Limb (tissue), 2 donors: ENCODE measurements at regions not wholly inside any gene's neighbourhood (a gene's known extent, or its start where the extent isn't known, plus 50 kb on each side); places are given as distances from the start of the nearest gene placed in this dataset.

Source experiments
- DNase-seq, 2 donors: peaks; one replicate each; pipeline ENCODE4 v3.0.0-alpha.2; 2016; ENCODE audit errors: extremely low spot score in 2 of 2

- DNase-seq = no peak
Measured at GRCh38 chr3:17990390-17990789, 248.0 kb upstream of the TBC1D5 start.

DNA sequence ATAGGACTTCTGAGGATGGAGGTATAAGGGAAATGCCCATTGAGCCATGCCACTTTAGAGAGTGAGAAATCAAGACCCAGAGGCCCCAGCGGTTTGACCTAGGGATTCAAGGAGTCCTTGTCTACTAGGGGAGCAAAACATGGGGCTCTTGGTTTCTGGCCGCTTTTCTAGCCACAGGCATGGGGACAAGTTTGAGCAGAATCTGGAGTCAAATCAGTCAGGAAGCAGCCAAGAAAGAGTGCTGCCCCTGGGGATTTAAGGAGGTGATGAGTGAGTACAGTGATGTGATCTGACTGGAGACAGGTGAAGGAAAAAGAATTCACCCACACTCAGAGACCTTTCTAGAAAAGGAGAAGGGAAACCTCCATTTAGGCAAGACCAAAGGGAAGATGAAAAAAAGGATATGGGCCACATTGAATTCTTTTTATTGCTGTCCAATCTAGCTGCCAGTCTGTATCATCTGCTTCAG lies 244.0 kb upstream of the TBC1D5 start:
- no peak for DNase-seq

- DNase-seq = no peak
Measured at GRCh38 chr3:17985658-17986347, 243.4 kb upstream of the TBC1D5 start.

- DNase-seq = no peak
Measured at GRCh38 chr3:17983106-17983505, 240.7 kb upstream of the TBC1D5 start.

DNA sequence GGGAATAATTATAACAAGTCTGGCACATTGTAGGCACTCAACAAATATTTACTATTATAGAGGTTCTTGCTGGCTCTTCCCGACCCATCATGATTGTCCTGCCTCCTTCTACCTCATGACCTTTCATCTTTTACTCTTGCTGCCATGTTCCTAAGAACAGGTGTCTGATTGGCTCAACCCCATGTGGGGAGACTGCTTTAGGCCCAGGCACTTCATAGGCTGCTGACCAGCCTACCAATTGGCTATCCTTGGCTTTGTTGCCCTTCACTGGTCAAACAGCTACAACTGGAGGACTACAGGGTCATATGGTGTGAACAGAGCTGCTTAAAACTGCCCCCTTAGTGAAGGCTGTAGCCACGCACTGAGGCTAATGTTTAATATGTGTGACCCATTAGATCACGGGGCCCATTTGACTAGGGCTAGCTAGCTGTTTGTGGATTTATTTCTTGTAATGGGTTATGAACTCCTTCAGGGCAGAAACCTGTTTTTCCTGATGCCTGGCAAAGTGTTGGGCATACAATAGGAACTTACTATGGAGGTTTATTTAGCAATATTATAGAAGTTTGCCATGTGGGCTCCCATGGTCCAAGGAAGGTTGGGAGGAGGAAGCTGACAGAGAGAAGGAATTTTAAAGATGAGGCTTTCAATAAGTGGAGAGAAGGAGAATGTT lies 239.9 kb upstream of the TBC1D5 start:
- DNase-seq = no peak

- DNase-seq = no peak
Measured at GRCh38 chr3:17980863-17981262, 238.4 kb upstream of the TBC1D5 start.

- no peak for DNase-seq
Measured at GRCh38 chr3:17979911-17980310, 237.5 kb upstream of the TBC1D5 start.

- no peak for DNase-seq
Measured at GRCh38 chr3:17979252-17979651, 236.8 kb upstream of the TBC1D5 start.

GRCh38 chr3:17974206-17974841 lies 231.9 kb upstream of the TBC1D5 start:
- no peak for DNase-seq

GRCh38 chr3:17972959-17973906 lies 230.8 kb upstream of the TBC1D5 start:
- DNase-seq = no peak

DNA sequence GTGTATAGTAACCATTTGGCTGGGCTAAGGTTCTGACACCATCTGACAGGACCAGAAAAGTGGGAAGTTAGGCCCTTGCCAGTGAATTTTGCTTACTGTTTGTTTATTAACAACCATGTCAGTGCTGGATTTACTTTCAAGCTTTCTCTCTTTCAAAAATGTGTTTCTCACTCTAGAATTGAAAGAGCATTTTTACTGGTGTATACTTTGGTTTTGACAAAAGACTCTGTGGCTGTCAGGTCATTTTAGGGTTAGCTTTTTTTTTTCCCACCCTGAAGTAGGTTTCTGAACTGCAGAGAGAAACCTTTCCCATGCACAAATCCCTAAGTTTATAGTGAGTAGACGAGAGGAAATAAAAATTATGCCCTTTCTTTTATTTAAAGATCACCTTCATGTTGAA lies 230.0 kb upstream of the TBC1D5 start:
- no peak for DNase-seq

DNA sequence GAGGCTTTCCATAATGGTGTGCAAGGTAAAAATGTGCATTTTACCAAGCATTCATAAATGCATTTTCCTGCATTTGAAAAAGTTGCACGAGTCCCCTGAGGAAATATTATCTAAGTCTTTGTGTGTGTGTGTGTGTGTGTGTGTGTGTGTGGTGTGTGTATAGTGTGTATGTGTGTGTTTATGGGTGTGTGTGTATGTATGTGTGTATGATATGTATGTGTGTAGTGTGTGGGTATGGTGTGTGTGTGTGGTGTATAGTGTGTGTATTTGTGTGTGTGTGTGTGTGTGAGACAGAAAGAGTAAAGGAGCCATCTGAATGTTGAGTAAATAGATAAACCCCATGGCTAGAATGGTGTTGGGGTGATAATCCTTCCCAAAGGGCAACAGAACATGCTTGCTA lies 229.6 kb upstream of the TBC1D5 start:
- DNase-seq = no peak

DNA sequence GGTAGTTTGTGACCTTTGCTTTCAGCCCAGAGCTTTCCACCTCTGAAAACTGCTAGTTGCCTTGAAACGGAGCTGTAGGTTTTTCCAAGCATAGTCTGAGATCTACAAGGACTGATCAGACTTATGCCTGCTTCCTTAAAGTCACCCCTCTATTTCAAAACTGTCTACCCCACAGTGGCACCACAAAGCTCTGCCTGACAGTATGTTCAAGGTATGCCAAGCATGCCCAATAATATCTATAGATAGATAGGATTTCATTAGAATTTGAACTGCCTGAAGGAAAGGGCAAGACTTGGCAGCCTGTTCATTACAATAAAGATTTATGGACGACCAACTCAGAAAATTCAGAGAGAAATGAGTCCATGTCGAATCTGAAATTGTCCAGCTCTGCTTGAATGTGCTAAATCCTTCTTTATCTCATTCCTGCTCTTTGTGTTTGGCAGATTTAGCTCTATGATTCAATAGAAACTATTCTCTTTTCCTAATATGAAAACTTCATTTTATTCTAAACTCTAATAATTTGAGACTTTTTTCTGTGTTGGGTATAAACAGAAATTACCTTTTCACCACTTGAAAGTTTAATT lies 227.6 kb upstream of the TBC1D5 start:
- DNase-seq = no peak

- DNase-seq = no peak
Measured at GRCh38 chr3:17969244-17969643, 226.8 kb upstream of the TBC1D5 start.

- no peak for DNase-seq
Measured at GRCh38 chr3:17967953-17968607, 225.6 kb upstream of the TBC1D5 start.

DNA sequence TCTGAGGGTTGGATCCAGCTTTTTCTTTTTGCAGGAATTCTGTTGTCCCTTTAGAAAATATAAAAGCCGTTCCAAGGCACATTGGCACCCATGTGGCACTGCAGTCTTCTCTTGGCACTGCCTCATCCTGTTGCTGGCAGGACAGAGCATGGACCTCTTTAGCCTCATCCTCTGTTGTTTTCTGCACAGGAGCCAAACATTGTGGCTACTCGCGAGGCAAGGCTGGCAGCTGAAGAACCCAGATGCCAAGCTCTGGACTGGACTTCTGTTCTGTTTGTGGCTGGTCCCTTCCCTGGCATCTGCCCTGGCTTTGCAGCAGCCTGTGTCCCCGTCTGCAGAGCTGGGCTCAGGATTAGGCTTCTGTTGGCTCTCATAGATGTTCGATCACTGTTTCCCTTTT lies 224.7 kb upstream of the TBC1D5 start:
- no peak for DNase-seq

GRCh38 chr3:17965331-17965730 lies 222.9 kb upstream of the TBC1D5 start:
- no peak for DNase-seq

- no peak for DNase-seq
Measured at GRCh38 chr3:17964108-17964507, 221.7 kb upstream of the TBC1D5 start.

GRCh38 chr3:17955411-17955810 lies 213.0 kb upstream of the TBC1D5 start:
- DNase-seq = no peak

DNA sequence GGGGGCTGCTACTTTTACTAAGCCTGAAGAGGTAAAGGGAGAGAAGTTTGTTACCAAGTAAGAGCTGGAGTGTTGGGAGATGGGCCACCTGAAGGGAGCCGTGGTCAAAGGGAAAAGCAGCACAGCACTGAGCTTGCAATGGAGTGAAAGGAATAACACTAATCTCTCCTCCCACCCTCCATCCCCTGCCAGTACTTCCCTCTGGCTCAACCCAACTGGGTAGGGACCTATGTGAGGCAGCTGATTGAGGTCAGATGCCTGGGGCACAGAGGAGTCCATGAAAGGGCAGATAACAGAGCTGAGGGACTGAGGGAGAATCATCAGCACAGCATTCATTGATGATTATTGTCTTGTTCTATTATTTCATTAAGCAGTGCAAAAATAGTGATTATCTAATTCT lies 212.4 kb upstream of the TBC1D5 start:
- no peak for DNase-seq

GRCh38 chr3:17951241-17951640 lies 208.8 kb upstream of the TBC1D5 start:
- no peak for DNase-seq
